ENCODE measurements at regions not wholly inside any gene's neighbourhood (a gene's known extent, or its start where the extent isn't known, plus 50 kb on each side); places are given as distances from the start of the nearest gene placed in this dataset.

- H3K9me3 ChIP-seq (ENCODE audit: control insufficient read depth, low read length), result no peaks in the 10 kb centered on the region
- H3K36me3 ChIP-seq (ENCODE audit: control insufficient read depth in 1 of 2, insufficient read depth in 2 of 2, low read length in 1 of 2), result no peaks in the 10 kb centered on the region
- H3K4me3 ChIP-seq (ENCODE audit: low read length in 2 of 2), result no peak overlapping the region
- 71 to 77% methylated on average over 7 of the region's 7 CpGs for WGBS, 2 donors
- no peak for ATAC-seq (ENCODE audit: low FRiP score)
- H3K27ac ChIP-seq (ENCODE audit: low read depth in 1 of 2, low read length in 2 of 2), result no peak overlapping the region
- DNase-seq, result no peak
- H3K27me3 ChIP-seq (ENCODE audit: control insufficient read depth in 1 of 2, insufficient read depth in 2 of 2, low read length in 1 of 2), result peaks cover 0 to 2% of the 10 kb centered on the region in 2 donors
- intact Hi-C loops (cut with DNase I), result no loop called here
- no peaks in the 10 kb centered on the region for H3K4me1 ChIP-seq (ENCODE audit: control insufficient read depth in 1 of 2, insufficient read depth in 2 of 2, low read length in 2 of 2)
Measured at GRCh38 chr5:6190838-6191237, 187.5 kb downstream of the MED10 start.

GRCh38 chr5:6188976-6189375, 189.4 kb downstream of the MED10 start:
- ATAC-seq (ENCODE audit: low FRiP score), result no peak
- no peak overlapping the region for H3K27ac ChIP-seq (ENCODE audit: low read depth in 1 of 2, low read length in 2 of 2)
- no peaks in the 10 kb centered on the region for H3K9me3 ChIP-seq (ENCODE audit: control insufficient read depth, low read length)
- H3K27me3 ChIP-seq (ENCODE audit: control insufficient read depth in 1 of 2, insufficient read depth in 2 of 2, low read length in 1 of 2), result peaks cover 0 to 2% of the 10 kb centered on the region in 2 donors
- DNase-seq, result no peak
- intact Hi-C loops (cut with DNase I), result no loop called here
- 87 to 90% methylated on average over 8 of the region's 8 CpGs for WGBS, 2 donors
- H3K36me3 ChIP-seq (ENCODE audit: control insufficient read depth in 1 of 2, insufficient read depth in 2 of 2, low read length in 1 of 2), result no peaks in the 10 kb centered on the region
- H3K4me1 ChIP-seq (ENCODE audit: control insufficient read depth in 1 of 2, insufficient read depth in 2 of 2, low read length in 2 of 2), result no peaks in the 10 kb centered on the region
- H3K4me3 ChIP-seq (ENCODE audit: low read length in 2 of 2), result no peak overlapping the region

- ATAC-seq (ENCODE audit: low FRiP score) (no peak), DNase-seq (no peak)
- no peaks in the 10 kb centered on the region for H3K9me3 ChIP-seq (ENCODE audit: control insufficient read depth, low read length)
- intact Hi-C loops (cut with DNase I), result no loop called here
- no peak overlapping the region for H3K27ac ChIP-seq (ENCODE audit: low read depth in 1 of 2, low read length in 2 of 2)
- WGBS, 2 donors, result 87 to 90% methylated on average over 6 of the region's 6 CpGs
- peaks cover 0 to 2% of the 10 kb centered on the region in 2 donors for H3K27me3 ChIP-seq (ENCODE audit: control insufficient read depth in 1 of 2, insufficient read depth in 2 of 2, low read length in 1 of 2)
- H3K4me3 ChIP-seq (ENCODE audit: low read length in 2 of 2), result no peak overlapping the region
- no peaks in the 10 kb centered on the region for H3K36me3 ChIP-seq (ENCODE audit: control insufficient read depth in 1 of 2, insufficient read depth in 2 of 2, low read length in 1 of 2)
- H3K4me1 ChIP-seq (ENCODE audit: control insufficient read depth in 1 of 2, insufficient read depth in 2 of 2, low read length in 2 of 2), result no peaks in the 10 kb centered on the region
Measured at GRCh38 chr5:6188344-6188743, 190.0 kb downstream of the MED10 start.

GRCh38 chr5:6187501-6187900, 190.8 kb downstream of the MED10 start:
- peaks cover 0 to 2% of the 10 kb centered on the region in 2 donors for H3K27me3 ChIP-seq (ENCODE audit: control insufficient read depth in 1 of 2, insufficient read depth in 2 of 2, low read length in 1 of 2)
- H3K36me3 ChIP-seq (ENCODE audit: control insufficient read depth in 1 of 2, insufficient read depth in 2 of 2, low read length in 1 of 2), result no peaks in the 10 kb centered on the region
- WGBS, 2 donors, result 69 to 74% methylated on average over 4 of the region's 4 CpGs
- H3K27ac ChIP-seq (ENCODE audit: low read depth in 1 of 2, low read length in 2 of 2), result no peak overlapping the region
- H3K4me3 ChIP-seq (ENCODE audit: low read length in 2 of 2), result no peak overlapping the region
- ATAC-seq (ENCODE audit: low FRiP score) (no peak), DNase-seq (no peak)
- intact Hi-C loops (cut with DNase I), result no loop called here
- H3K9me3 ChIP-seq (ENCODE audit: control insufficient read depth, low read length), result no peaks in the 10 kb centered on the region
- H3K4me1 ChIP-seq (ENCODE audit: control insufficient read depth in 1 of 2, insufficient read depth in 2 of 2, low read length in 2 of 2), result no peaks in the 10 kb centered on the region

GRCh38 chr5:6185574-6185973, 192.8 kb downstream of the MED10 start:
- Histone ChIP-seq H3K27me3 (ENCODE audit: control insufficient read depth in 1 of 2, insufficient read depth in 2 of 2, low read length in 1 of 2) (peaks cover 0 to 2% of the 10 kb centered on the region in 2 donors), H3K9me3 (ENCODE audit: control insufficient read depth, low read length) (no peaks in the 10 kb centered on the region), H3K4me1 (ENCODE audit: control insufficient read depth in 1 of 2, insufficient read depth in 2 of 2, low read length in 2 of 2) (no peaks in the 10 kb centered on the region), H3K4me3 (ENCODE audit: low read length in 2 of 2) (no peak overlapping the region), H3K36me3 (ENCODE audit: control insufficient read depth in 1 of 2, insufficient read depth in 2 of 2, low read length in 1 of 2) (no peaks in the 10 kb centered on the region), H3K27ac (ENCODE audit: low read depth in 1 of 2, low read length in 2 of 2) (no peak overlapping the region)
- no peak for DNase-seq
- whole genome bisulfite sequencing, 2 donors, result 93 to 96% methylated on average over 6 of the region's 6 CpGs
- no peak for ATAC-seq (ENCODE audit: low FRiP score)
- intact Hi-C loops (cut with DNase I), result no loop called here

GRCh38 chr5:6184481-6184880, 193.9 kb downstream of the MED10 start:
- Histone ChIP-seq H3K4me3 (ENCODE audit: low read length in 2 of 2) (no peak overlapping the region), H3K27ac (ENCODE audit: low read depth in 1 of 2, low read length in 2 of 2) (no peak overlapping the region), H3K4me1 (ENCODE audit: control insufficient read depth in 1 of 2, insufficient read depth in 2 of 2, low read length in 2 of 2) (no peaks in the 10 kb centered on the region), H3K9me3 (ENCODE audit: control insufficient read depth, low read length) (no peaks in the 10 kb centered on the region), H3K27me3 (ENCODE audit: control insufficient read depth in 1 of 2, insufficient read depth in 2 of 2, low read length in 1 of 2) (no peaks in the 10 kb centered on the region), H3K36me3 (ENCODE audit: control insufficient read depth in 1 of 2, insufficient read depth in 2 of 2, low read length in 1 of 2) (no peaks in the 10 kb centered on the region)
- intact Hi-C loops (cut with DNase I), result no loop called here
- ATAC-seq (ENCODE audit: low FRiP score) (no peak), DNase-seq (no peak)
- WGBS, 2 donors, result 93 to 100% methylated on average over 1 of the region's 1 CpG

- Histone ChIP-seq H3K4me1 (ENCODE audit: control insufficient read depth in 1 of 2, insufficient read depth in 2 of 2, low read length in 2 of 2) (no peaks in the 10 kb centered on the region), H3K4me3 (ENCODE audit: low read length in 2 of 2) (no peak overlapping the region), H3K9me3 (ENCODE audit: control insufficient read depth, low read length) (no peaks in the 10 kb centered on the region), H3K27ac (ENCODE audit: low read depth in 1 of 2, low read length in 2 of 2) (no peak overlapping the region), H3K27me3 (ENCODE audit: control insufficient read depth in 1 of 2, insufficient read depth in 2 of 2, low read length in 1 of 2) (no peaks in the 10 kb centered on the region), H3K36me3 (ENCODE audit: control insufficient read depth in 1 of 2, insufficient read depth in 2 of 2, low read length in 1 of 2) (no peaks in the 10 kb centered on the region)
- ATAC-seq (ENCODE audit: low FRiP score) (no peak), DNase-seq (no peak)
- intact Hi-C loops (cut with DNase I), result no loop called here
- WGBS, 2 donors, result 80 to 82% methylated on average over 17 of the region's 17 CpGs
Measured at GRCh38 chr5:6183391-6184390, 194.7 kb downstream of the MED10 start.

GRCh38 chr5:6182271-6182815, 196.0 kb downstream of the MED10 start:
- DNase-seq, result no peak
- WGBS, 2 donors, result 83 to 85% methylated on average over 23 of the region's 23 CpGs
- ATAC-seq (ENCODE audit: low FRiP score), result no peak
- intact Hi-C loops (cut with DNase I), result no loop called here
- H3K4me1 ChIP-seq (ENCODE audit: control insufficient read depth in 1 of 2, insufficient read depth in 2 of 2, low read length in 2 of 2), result no peaks in the 10 kb centered on the region
- no peaks in the 10 kb centered on the region for H3K36me3 ChIP-seq (ENCODE audit: control insufficient read depth in 1 of 2, insufficient read depth in 2 of 2, low read length in 1 of 2)
- no peaks in the 10 kb centered on the region for H3K9me3 ChIP-seq (ENCODE audit: control insufficient read depth, low read length)
- H3K4me3 ChIP-seq (ENCODE audit: low read length in 2 of 2), result no peak overlapping the region
- no peak overlapping the region for H3K27ac ChIP-seq (ENCODE audit: low read depth in 1 of 2, low read length in 2 of 2)
- no peaks in the 10 kb centered on the region for H3K27me3 ChIP-seq (ENCODE audit: control insufficient read depth in 1 of 2, insufficient read depth in 2 of 2, low read length in 1 of 2)

GRCh38 chr5:6181871-6182270, 196.5 kb downstream of the MED10 start:
- H3K4me3 ChIP-seq (ENCODE audit: low read length in 2 of 2), result no peak overlapping the region
- 82 to 84% methylated on average over 15 of the region's 15 CpGs for WGBS, 2 donors
- intact Hi-C loops (cut with DNase I), result no loop called here

More at GRCh38 chr5:6181871-6182270, 196.5 kb downstream of the MED10 start:
- Histone ChIP-seq H3K36me3 (ENCODE audit: control insufficient read depth in 1 of 2, insufficient read depth in 2 of 2, low read length in 1 of 2) (no peaks in the 10 kb centered on the region), H3K27ac (ENCODE audit: low read depth in 1 of 2, low read length in 2 of 2) (no peak overlapping the region), H3K9me3 (ENCODE audit: control insufficient read depth, low read length) (no peaks in the 10 kb centered on the region), H3K27me3 (ENCODE audit: control insufficient read depth in 1 of 2, insufficient read depth in 2 of 2, low read length in 1 of 2) (no peaks in the 10 kb centered on the region), H3K4me1 (ENCODE audit: control insufficient read depth in 1 of 2, insufficient read depth in 2 of 2, low read length in 2 of 2) (no peaks in the 10 kb centered on the region)
- ATAC-seq (ENCODE audit: low FRiP score) (no peak), DNase-seq (no peak)

Data from aorta (tissue), 5 donors.